ENCODE measurements at regions not wholly inside any gene's neighbourhood (a gene's known extent, or its start where the extent isn't known, plus 50 kb on each side); places are given as distances from the start of the nearest gene placed in this dataset.

DNA sequence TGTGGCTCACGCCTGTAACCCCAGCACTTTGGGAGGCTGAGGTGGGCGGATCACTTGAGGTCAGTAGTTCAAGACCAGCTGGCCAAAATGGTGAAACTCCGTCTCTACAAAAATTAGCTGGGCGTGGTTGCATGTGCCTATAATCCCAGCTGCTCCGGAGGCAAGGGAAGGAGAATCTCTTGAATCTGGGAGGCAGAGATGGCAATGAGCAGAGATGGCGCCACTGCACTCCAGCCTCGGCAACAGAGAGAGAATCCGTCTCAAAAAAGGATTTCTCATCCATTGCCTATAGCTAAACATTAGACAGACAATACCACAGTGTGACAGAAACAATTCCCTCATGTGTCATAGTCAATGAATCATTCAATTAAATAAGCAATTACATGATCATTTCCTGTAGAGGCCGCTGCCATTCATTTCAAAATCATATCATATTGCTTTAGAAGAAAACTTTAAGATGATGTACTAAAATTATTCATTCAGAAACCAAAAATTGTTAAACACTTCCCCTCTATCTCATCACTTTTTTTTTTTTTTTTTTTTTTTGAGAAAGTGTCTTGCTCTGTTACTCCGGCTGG is 69.5 kb upstream of the TGIF1 start:
- Histone ChIP-seq H3K4me3 (no peak overlapping the region), H3K36me3 (no peaks in the 10 kb centered on the region), H3K27ac (no peak overlapping the region), H3K9me3 (no peaks in the 10 kb centered on the region), H3K4me1 (peaks cover 0 to 11% (median 0%) of the 10 kb centered on the region in 3 donors), H3K27me3 (no peaks in the 10 kb centered on the region)
- no peak for TF ChIP-seq POLR2A (IDR thresholded peaks at IDR 0.05)
- TF ChIP-seq, protein P1, sequence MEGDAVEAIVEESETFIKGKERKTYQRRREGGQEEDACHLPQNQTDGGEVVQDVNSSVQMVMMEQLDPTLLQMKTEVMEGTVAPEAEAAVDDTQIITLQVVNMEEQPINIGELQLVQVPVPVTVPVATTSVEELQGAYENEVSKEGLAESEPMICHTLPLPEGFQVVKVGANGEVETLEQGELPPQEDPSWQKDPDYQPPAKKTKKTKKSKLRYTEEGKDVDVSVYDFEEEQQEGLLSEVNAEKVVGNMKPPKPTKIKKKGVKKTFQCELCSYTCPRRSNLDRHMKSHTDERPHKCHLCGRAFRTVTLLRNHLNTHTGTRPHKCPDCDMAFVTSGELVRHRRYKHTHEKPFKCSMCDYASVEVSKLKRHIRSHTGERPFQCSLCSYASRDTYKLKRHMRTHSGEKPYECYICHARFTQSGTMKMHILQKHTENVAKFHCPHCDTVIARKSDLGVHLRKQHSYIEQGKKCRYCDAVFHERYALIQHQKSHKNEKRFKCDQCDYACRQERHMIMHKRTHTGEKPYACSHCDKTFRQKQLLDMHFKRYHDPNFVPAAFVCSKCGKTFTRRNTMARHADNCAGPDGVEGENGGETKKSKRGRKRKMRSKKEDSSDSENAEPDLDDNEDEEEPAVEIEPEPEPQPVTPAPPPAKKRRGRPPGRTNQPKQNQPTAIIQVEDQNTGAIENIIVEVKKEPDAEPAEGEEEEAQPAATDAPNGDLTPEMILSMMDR (IDR thresholded peaks at IDR 0.05), result peak in 2 of 6 experiments; percentile 5 to 50
- WGBS, 2 donors, result 34 to 37% methylated on average over 10 of the region's 10 CpGs
- intact Hi-C loops (cut with DNase I), result no loop called here
- DNase-seq, result no peak

DNA sequence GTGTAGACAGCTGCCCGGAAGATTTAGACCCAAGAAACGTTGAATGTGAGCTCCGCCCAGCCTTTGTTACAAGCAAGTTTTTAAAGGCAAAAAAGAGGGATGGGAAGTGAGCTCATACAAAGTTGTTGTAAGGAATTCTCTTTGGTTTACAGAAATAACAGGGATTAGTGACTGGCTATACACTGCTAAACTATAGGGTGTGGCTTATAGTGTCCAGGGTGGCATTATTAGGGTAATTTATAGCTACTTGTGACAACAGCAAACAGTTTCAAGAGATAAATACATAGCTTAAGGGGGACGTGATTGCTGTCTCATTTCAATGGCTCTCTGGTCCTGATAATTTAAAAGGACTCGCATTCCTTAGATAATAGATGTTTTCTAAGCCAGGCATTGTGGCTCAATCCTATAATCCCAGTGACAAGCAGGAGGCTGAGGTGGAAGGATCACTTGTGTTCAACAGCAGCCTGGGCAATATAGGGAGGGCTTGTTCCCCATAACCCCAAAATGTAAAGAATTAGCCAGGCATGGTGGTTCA is 66.5 kb upstream of the TGIF1 start:
- H3K4me1 ChIP-seq, result peaks cover 0 to 11% (median 0%) of the 10 kb centered on the region in 3 donors
- 52% methylated on average over 5 of the region's 5 CpGs for WGBS, 2 donors
- H3K36me3 ChIP-seq, result no peaks in the 10 kb centered on the region
- TF ChIP-seq, protein P1 (IDR thresholded peaks at IDR 0.05), result no peak
- TF ChIP-seq POLR2A (IDR thresholded peaks at IDR 0.05), result no peak
- DNase-seq, result no peak
- H3K27me3 ChIP-seq, result no peaks in the 10 kb centered on the region
- no peak overlapping the region for H3K27ac ChIP-seq
- H3K9me3 ChIP-seq, result no peaks in the 10 kb centered on the region
- intact Hi-C loops (cut with DNase I), result no loop called here
- H3K4me3 ChIP-seq, result no peak overlapping the region

DNA sequence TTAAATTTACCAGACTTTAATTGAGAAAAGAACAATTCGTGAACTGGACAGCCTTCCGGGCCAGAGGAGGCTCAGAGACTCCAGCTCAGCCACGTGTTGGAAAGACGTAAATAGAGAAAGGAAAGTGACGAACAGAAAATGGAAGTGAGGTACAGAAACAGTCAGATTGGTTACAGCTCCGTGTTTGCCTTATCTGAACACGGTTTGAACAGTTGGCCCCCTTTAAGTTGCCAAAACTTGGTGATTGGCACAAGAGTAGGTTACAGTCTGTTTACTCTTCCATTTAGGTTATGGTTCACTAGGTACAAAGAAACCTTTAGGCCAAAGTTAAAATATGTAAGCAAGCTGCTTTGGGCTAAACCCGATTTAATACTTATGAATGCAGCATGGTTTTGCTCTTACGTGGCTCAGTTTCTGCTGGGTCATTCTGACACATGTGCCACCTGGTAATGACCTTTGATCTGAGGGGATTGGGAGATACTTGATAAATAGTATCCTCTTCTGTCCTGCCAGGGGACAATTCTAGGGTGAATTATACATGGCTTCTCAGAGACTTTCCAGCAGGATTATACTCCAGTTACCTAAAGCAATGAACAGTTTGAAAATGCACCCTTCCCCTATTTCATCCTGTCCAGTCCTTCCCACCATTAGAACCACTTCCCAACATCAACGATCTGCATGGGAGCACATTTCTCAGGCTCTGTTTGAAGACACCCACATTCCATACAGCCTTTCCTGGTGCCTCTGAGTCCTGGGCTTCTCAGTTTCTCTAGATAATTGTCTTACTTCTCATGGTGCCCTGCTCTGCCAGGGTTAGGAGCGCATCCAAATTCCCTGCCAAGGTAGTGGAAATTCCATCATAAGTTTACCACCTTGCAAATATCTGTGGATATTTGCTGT is 65.1 kb upstream of the TGIF1 start:
- Histone ChIP-seq H3K27me3 (no peaks in the 10 kb centered on the region), H3K9me3 (peaks cover 0 to 2% (median 0%) of the 10 kb centered on the region in 3 donors), H3K36me3 (no peaks in the 10 kb centered on the region), H3K27ac (no peak overlapping the region), H3K4me3 (no peak overlapping the region), H3K4me1 (peaks cover 0 to 11% (median 0%) of the 10 kb centered on the region in 3 donors)
- no peak for DNase-seq
- TF ChIP-seq, protein P1 (IDR thresholded peaks at IDR 0.05), result no peak
- TF ChIP-seq POLR2A (IDR thresholded peaks at IDR 0.05), result no peak
- WGBS, 2 donors, result 76 to 84% methylated on average over 11 of the region's 11 CpGs
- intact Hi-C loops (cut with DNase I), result no loop called here

DNA sequence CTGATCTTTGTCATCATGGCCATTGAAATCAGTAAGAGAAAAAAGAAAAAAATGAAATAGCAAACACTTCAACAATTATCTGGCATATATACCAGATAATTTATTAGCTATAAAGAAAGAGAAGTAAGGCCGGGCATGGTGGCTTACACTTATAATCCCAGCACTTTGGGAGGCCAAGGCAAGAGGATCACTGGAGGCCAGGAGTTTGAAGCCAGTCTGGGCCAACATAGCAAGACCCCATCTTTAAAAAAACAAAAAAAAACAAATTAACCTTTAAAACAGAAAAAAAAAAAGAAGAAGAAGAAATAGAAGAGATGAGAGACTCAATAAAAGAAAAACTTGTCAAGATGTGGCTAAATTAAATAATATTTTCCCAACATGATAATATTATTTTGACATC is 61.6 kb upstream of the TGIF1 start:
- 85 to 89% methylated on average over 1 of the region's 1 CpG for WGBS, 2 donors
- no peak for DNase-seq

More for the DNA sequence above, 61.6 kb upstream of the TGIF1 start:
- peaks cover 0 to 9% (median 7%) of the 10 kb centered on the region in 3 donors for H3K9me3 ChIP-seq
- peaks cover 0 to 8% (median 0%) of the 10 kb centered on the region in 3 donors for H3K4me1 ChIP-seq
- no peak for TF ChIP-seq POLR2A (IDR thresholded peaks at IDR 0.05)
- TF ChIP-seq, protein P1 (IDR thresholded peaks at IDR 0.05), result no peak
- no peaks in the 10 kb centered on the region for H3K36me3 ChIP-seq
- no peaks in the 10 kb centered on the region for H3K27me3 ChIP-seq
- H3K27ac ChIP-seq, result no peak overlapping the region
- intact Hi-C loops (cut with DNase I), result no loop called here
- H3K4me3 ChIP-seq, result no peak overlapping the region

Data from esophagus squamous epithelium (tissue), 5 donors.